Stimulated activated effector memory CD8-positive, alpha-beta T cell treated with anti-CD3 and anti-CD28 coated beads, Interleukin-12 subunit alpha, Interleukin-12 subunit beta, amount 100 ng/mL, for 72 hours (primary cell): ENCODE measurements at regions not wholly inside any gene's neighbourhood (a gene's known extent, or its start where the extent isn't known, plus 50 kb on each side); places are given as distances from the start of the nearest gene placed in this dataset.

Experiments
- ATAC-seq: fragments of 150-1000 bp; cut with Tn5 transposase; 2 replicates; pipeline ENCODE4 v1.10.0; 2021
- DNase-seq, 2 donors: peaks; one replicate each; pipeline ENCODE4 v3.0.0; 2021 to 2022; ENCODE audit warnings: low spot score in 2 of 2
- H3K27ac Mint-ChIP-seq: one replicate; pipeline ENCODE4 v1.8.0; 2022; ENCODE audit warnings: mild to moderate bottlenecking, mixed read lengths
- H3K36me3 Mint-ChIP-seq: one replicate; pipeline ENCODE4 v1.8.0; 2022; ENCODE audit warnings: mild to moderate bottlenecking, mixed read lengths
- H3K4me1 Mint-ChIP-seq: one replicate; pipeline ENCODE4 v1.8.0; 2022; ENCODE audit warnings: mixed read lengths
- H3K4me3 Mint-ChIP-seq: one replicate; pipeline ENCODE4 v1.8.0; 2022; ENCODE audit warnings: mild to moderate bottlenecking, mixed read lengths
- H3K9me3 Mint-ChIP-seq: one replicate; pipeline ENCODE4 v1.8.0; 2022; ENCODE audit warnings: mixed read lengths

GRCh38 chr7:112864380-112864779, 74.2 kb upstream of the TMEM168 start:
- Mint-ChIP-seq H3K4me1 (peaks cover 14% of the 10 kb centered on the region), H3K27ac (no peak overlapping the region), H3K36me3 (peaks cover 4% of the 10 kb centered on the region), H3K4me3 (no peak overlapping the region), H3K9me3 (no peaks in the 10 kb centered on the region)
- ATAC-seq (no peak), DNase-seq (no peak)

GRCh38 chr7:112858838-112859237, 68.6 kb upstream of the TMEM168 start:
- H3K36me3 Mint-ChIP-seq = no peaks in the 10 kb centered on the region
- no peak overlapping the region for H3K4me3 Mint-ChIP-seq
- ATAC-seq (no peak), DNase-seq (no peak)
- H3K4me1 Mint-ChIP-seq = no peaks in the 10 kb centered on the region
- H3K27ac Mint-ChIP-seq = no peak overlapping the region
- no peaks in the 10 kb centered on the region for H3K9me3 Mint-ChIP-seq

- no peaks in the 10 kb centered on the region for H3K36me3 Mint-ChIP-seq
- no peaks in the 10 kb centered on the region for H3K4me1 Mint-ChIP-seq
- no peak for ATAC-seq
- H3K27ac Mint-ChIP-seq = no peak overlapping the region
- no peak overlapping the region for H3K4me3 Mint-ChIP-seq
- H3K9me3 Mint-ChIP-seq = no peaks in the 10 kb centered on the region
- no peak for DNase-seq
Observed at GRCh38 chr7:112855227-112855626, 65.0 kb upstream of the TMEM168 start.

- Mint-ChIP-seq H3K27ac (no peak overlapping the region), H3K4me1 (no peaks in the 10 kb centered on the region), H3K9me3 (no peaks in the 10 kb centered on the region), H3K4me3 (no peak overlapping the region), H3K36me3 (no peaks in the 10 kb centered on the region)
- no peak for DNase-seq
- no peak for ATAC-seq
Observed at GRCh38 chr7:112854169-112854568, 64.0 kb upstream of the TMEM168 start.

- no peak for DNase-seq
- Mint-ChIP-seq H3K27ac (no peak overlapping the region), H3K4me3 (no peak overlapping the region), H3K4me1 (no peaks in the 10 kb centered on the region), H3K36me3 (no peaks in the 10 kb centered on the region), H3K9me3 (no peaks in the 10 kb centered on the region)
- ATAC-seq = no peak
Observed at GRCh38 chr7:112853422-112853821, 63.2 kb upstream of the TMEM168 start.

GRCh38 chr7:112843151-112843550, 53.0 kb upstream of the TMEM168 start:
- DNase-seq = no peak
- no peak overlapping the region for H3K4me3 Mint-ChIP-seq
- no peaks in the 10 kb centered on the region for H3K9me3 Mint-ChIP-seq
- peaks cover 19% of the 10 kb centered on the region for H3K4me1 Mint-ChIP-seq
- H3K36me3 Mint-ChIP-seq = no peaks in the 10 kb centered on the region
- ATAC-seq = no peak
- no peak overlapping the region for H3K27ac Mint-ChIP-seq
